GM21360 (cell line): ENCODE measurements at regions not wholly inside any gene's neighbourhood (a gene's known extent, or its start where the extent isn't known, plus 50 kb on each side); places are given as distances from the start of the nearest gene placed in this dataset.
"Not testable (repeated sequence)": the region's sequence is repeated elsewhere in the genome, so short reads cannot be mapped to it uniquely, and the experiment has no call there.

Experiments
- ATAC-seq: cut with Tn5 transposase; IDR thresholded peaks from one replicate; pipeline ENCODE4 v1.9.1; 2021; ENCODE audit warnings: mild to moderate bottlenecking, moderate library complexity; ENCODE audit not compliant: unreplicated experiment

GRCh38 chr6:84635081-84635761 lies 129.2 kb downstream of the TBX18 start:
- ATAC-seq: no peak

- no peak for ATAC-seq
Measured at GRCh38 chr6:84633771-84634170, 130.6 kb downstream of the TBX18 start.

- ATAC-seq: not testable (repeated sequence)
Measured at GRCh38 chr6:84626527-84626926, 137.9 kb downstream of the TBX18 start.

GRCh38 chr6:84625506-84625905 lies 138.9 kb downstream of the TBX18 start:
- ATAC-seq: no peak

- ATAC-seq: no peak
Measured at GRCh38 chr6:84623956-84624680, 140.3 kb downstream of the TBX18 start.

- ATAC-seq: no peak
Measured at GRCh38 chr6:84618836-84619235, 145.6 kb downstream of the TBX18 start.

GRCh38 chr6:84618046-84618752 lies 146.2 kb downstream of the TBX18 start:
- no peak for ATAC-seq

- ATAC-seq: no peak
Measured at GRCh38 chr6:84615987-84616386, 148.4 kb downstream of the TBX18 start.

- no peak for ATAC-seq
Measured at GRCh38 chr6:84615113-84615850, 149.1 kb downstream of the TBX18 start.

- no peak for ATAC-seq
Measured at GRCh38 chr6:84606860-84607259, 157.5 kb downstream of the TBX18 start.

- no peak for ATAC-seq
Measured at GRCh38 chr6:84605298-84605697, 159.1 kb downstream of the TBX18 start.

- ATAC-seq: no peak
Measured at GRCh38 chr6:84601366-84601765, 163.0 kb downstream of the TBX18 start.

GRCh38 chr6:84599991-84600390 lies 164.4 kb downstream of the TBX18 start:
- no peak for ATAC-seq

- no peak for ATAC-seq
Measured at GRCh38 chr6:84597238-84597875, 167.0 kb downstream of the TBX18 start.

GRCh38 chr6:84596488-84596887 lies 167.9 kb downstream of the TBX18 start:
- no peak for ATAC-seq

- no peak for ATAC-seq
Measured at GRCh38 chr6:84588697-84589080, 175.7 kb downstream of the TBX18 start.

GRCh38 chr6:84587994-84588696 lies 176.3 kb downstream of the TBX18 start:
- ATAC-seq: not testable (repeated sequence)

- not testable (repeated sequence) for ATAC-seq
Measured at GRCh38 chr6:84587202-84587940, 177.0 kb downstream of the TBX18 start.

GRCh38 chr6:84583784-84584183 lies 180.6 kb downstream of the TBX18 start:
- no peak for ATAC-seq
